Cardiac fibroblast (primary cell): ENCODE measurements at regions not wholly inside any gene's neighbourhood (a gene's known extent, or its start where the extent isn't known, plus 50 kb on each side); places are given as distances from the start of the nearest gene placed in this dataset.

Experiments
- DNase-seq, 2 donors: peaks; one replicate each; pipeline versions ENCODE4 v3.0.0 to v3.0.0-alpha.2; 2010; ENCODE audit warnings: low read depth in 2 of 2
- H3K4me3 ChIP-seq, 2 donors: replicated peaks in 1 of 2; 1 replicate in 1 of 2; 2 replicates in 1 of 2; pipeline ENCODE4 v1.5.1; 2011; ENCODE audit warnings: low read depth in 2 of 2, low read length in 2 of 2, mild to moderate bottlenecking in 2 of 2, moderate library complexity in 1 of 2
- CTCF ChIP-seq: IDR thresholded peaks from one replicate; pipeline ENCODE4 v1.5.1; 2011; ENCODE audit warnings: low read depth, mild to moderate bottlenecking, low read length, inconsistent platforms

DNA sequence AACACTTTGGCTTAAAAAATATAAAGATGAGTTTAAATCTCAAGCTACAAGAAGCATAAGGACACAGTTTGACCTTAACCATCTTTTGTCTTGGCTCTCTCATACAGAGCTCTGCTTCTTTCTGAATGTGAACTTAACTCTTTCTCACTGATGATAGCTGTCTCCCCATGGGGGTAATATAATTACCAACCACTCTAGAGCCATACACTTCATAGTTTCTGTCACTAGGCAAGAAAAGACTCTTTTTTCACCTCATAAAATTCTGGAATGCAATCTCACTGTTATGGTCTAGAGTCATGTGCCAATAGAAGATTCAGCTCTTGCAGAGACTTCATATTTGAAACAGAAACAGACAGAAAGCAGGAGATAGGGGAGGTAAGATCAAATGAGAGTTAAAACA, 481.7 kb upstream of the AGA start:
- no peak overlapping the region for H3K4me3 ChIP-seq
- TF ChIP-seq CTCF: no peak
- DNase-seq: no peak

- TF ChIP-seq CTCF: no peak
- no peak overlapping the region for H3K4me3 ChIP-seq
- DNase-seq: no peak
Measured at GRCh38 chr4:177937041-177937440, 494.8 kb upstream of the AGA start.

GRCh38 chr4:177938226-177938625, 496.0 kb upstream of the AGA start:
- no peak for DNase-seq
- H3K4me3 ChIP-seq: no peak overlapping the region
- TF ChIP-seq CTCF: no peak

DNA sequence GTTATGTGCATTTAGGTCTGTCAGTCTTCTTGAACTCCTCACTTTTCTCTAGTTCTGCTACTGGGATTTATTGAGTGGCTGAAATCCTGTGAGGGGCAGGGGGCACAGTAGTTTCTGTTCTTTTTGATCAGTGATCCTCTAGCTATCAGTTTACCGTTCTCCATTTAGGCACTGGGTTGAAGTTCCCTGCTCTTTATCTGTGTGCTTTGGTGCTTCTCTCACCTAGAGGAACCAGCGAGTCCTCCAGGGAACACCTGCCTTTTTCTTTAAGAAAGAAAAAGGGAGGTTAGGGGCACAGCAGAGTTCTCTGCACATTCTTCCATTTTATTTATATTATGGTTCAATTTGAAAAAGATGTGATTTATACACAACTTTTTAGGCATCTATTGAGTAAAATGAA, 503.0 kb upstream of the AGA start:
- no peak for TF ChIP-seq CTCF
- H3K4me3 ChIP-seq: no peak overlapping the region

GRCh38 chr4:177947607-177948006, 505.4 kb upstream of the AGA start:
- H3K4me3 ChIP-seq: no peak overlapping the region
- no peak for TF ChIP-seq CTCF
- DNase-seq: no peak

More for the DNA sequence above, 503.0 kb upstream of the AGA start:
- no peak for DNase-seq

- H3K4me3 ChIP-seq: no peak overlapping the region
Measured at GRCh38 chr4:177948853-177949252, 506.6 kb upstream of the AGA start.

More at GRCh38 chr4:177948853-177949252, 506.6 kb upstream of the AGA start:
- DNase-seq: no peak
- TF ChIP-seq CTCF: no peak
